ENCODE measurements at regions not wholly inside any gene's neighbourhood (a gene's known extent, or its start where the extent isn't known, plus 50 kb on each side); places are given as distances from the start of the nearest gene placed in this dataset.
A peak's percentile ranks its signal among the peaks of the same experiment; 100 is the strongest.
"Not testable (repeated sequence)": the region's sequence is repeated elsewhere in the genome, so short reads cannot be mapped to it uniquely, and the experiment has no call there.

- DNase-seq = no peak
These were observed 429.0 kb downstream of the SLITRK1 start for GRCh38 chr13:83453300-83453699.

- DNase-seq = no peak
These were observed 429.9 kb downstream of the SLITRK1 start for GRCh38 chr13:83452292-83452950.

GRCh38 chr13:83450591-83450990 lies 431.7 kb downstream of the SLITRK1 start:
- DNase-seq = no peak

DNA sequence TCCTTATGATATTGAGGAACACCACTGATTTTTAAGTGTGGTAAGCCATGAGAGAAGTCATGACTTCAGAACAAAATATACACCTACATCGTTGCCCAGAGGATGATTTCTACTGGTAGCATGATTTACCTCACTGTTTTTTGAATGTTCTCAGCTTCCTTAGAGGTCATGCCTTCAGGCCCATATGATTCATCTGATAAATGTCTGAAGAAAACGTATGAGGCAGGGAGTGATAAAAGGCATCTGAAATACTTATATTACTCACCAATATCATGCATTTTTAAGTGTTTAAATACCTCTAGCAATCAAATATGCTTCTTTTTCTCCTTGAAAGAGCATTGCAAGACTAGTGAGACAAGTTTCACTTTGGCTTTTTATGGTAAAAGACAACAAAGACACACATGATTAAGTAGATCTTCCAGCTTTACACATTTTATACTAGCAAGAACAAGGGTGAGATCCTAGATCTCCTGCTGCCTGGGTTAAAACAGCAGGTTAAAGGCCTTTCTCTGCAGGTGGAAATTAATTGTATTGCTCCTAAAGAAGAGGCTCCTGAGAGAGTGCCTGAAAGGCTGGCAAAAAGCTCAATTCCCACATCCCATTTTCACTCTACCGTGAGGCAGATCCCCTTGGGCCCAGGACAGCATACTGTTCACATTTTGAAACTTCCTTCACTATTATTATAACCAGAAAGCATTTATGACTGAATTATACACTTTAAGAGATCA lies 432.4 kb downstream of the SLITRK1 start:
- DNase-seq = no peak

DNA sequence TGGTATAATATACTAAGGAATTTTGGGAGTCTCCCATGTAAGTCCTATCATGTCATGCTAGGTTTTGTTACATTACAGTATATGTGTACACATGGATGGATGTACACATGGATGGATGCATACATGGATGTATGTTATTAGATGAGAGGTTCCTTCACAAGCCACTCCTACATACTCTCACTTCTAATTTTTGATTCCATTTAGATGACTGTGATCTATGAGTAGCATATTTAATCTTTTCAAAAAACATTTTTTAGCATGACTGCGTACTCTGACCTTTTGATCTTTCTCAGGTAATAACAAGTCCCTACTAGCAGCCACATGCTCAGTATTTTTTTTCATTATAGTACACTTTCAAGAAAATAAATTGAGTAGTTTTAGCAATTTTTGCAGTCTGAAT lies 441.8 kb downstream of the SLITRK1 start:
- no peak for DNase-seq

- not testable (repeated sequence) for DNase-seq
These were observed 442.8 kb downstream of the SLITRK1 start for GRCh38 chr13:83439464-83439863.

DNA sequence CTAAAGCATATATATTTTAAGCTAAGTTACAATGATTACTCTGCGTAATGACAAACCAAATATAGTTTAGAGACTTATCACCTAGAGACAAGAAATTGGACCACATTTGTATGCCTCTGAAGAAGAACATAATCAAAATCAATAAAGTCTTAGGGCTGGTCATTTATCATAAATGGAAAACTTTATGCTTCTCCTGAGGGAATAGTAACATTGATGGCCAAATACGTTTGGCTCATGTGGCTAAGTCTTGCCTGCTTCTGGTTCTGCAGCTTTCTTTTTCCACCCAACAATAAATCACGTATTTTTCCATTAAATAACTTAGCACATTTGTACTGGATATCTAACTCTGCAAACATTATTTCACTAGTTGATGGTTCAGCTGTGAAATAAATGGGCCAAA lies 458.4 kb downstream of the SLITRK1 start:
- no peak for DNase-seq

GRCh38 chr13:83423381-83423780 lies 458.9 kb downstream of the SLITRK1 start:
- DNase-seq = peak in 1 of 2 experiments; percentile 8

GRCh38 chr13:83414393-83414792 lies 467.9 kb downstream of the SLITRK1 start:
- no peak for DNase-seq

GRCh38 chr13:83386609-83387008 lies 495.7 kb downstream of the SLITRK1 start:
- no peak for DNase-seq

DNA sequence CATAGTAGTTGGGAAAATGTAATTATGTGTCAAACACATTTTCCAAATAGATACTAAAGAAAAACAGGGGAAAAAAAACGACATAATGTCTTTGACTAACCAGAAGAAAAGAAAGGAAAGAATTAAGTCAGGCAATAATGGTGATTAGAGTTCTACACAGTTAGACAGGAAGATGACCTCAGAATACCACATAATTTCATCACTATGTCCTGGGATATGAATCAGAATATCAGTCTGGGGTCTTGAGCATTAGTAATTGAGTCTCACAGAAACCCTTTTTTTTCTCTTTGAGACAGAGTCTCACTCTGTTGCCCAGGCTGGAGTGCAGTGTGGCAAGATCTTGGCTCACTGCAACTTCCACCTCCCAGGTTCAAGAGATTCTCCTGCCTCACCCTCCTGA lies 503.4 kb downstream of the SLITRK1 start:
- DNase-seq = no peak

GRCh38 chr13:83377491-83377890 lies 504.8 kb downstream of the SLITRK1 start:
- no peak for DNase-seq

GRCh38 chr13:83372786-83373185 lies 509.5 kb downstream of the SLITRK1 start:
- DNase-seq = no peak

DNA sequence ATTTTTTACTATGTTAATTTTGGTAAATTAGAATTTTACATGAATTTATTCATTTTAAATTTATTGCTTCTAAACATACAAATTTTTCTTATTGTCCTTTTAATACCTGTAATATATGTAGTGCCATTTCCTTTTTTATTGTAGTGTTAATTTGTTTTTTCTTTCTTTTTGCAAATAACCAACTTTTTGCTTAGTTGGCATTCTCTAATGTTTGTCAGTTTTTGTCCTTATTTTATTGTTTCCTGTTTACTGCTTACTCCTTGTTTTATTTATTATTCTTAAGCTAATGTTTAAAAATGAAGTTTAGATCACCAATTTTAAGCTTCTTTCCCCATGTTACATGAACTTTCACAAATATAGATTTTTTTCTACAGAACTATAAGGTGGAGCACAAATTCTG lies 516.6 kb downstream of the SLITRK1 start:
- no peak for DNase-seq

DNA sequence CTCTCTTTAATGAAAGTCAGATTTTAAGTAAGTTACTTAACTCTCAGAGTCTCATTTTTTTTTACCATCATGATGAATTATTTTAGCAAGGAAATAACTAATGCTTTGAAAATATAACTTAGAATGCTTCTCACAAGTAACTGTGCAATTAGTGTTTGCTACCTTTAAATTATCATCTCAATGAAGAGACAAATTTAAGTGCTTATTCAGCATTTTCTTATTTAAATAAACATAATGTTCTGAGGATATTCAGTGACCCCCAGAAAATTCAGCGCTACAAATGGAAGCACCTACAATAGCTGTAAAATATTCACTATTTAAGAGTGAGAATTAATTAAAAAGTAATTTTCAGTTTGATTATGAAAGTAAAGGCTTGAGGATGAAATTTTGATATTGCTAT lies 527.2 kb downstream of the SLITRK1 start:
- no peak for DNase-seq

GRCh38 chr13:83352391-83352790 lies 529.9 kb downstream of the SLITRK1 start:
- no peak for DNase-seq

GRCh38 chr13:83350569-83350968 lies 531.7 kb downstream of the SLITRK1 start:
- no peak for DNase-seq

DNA sequence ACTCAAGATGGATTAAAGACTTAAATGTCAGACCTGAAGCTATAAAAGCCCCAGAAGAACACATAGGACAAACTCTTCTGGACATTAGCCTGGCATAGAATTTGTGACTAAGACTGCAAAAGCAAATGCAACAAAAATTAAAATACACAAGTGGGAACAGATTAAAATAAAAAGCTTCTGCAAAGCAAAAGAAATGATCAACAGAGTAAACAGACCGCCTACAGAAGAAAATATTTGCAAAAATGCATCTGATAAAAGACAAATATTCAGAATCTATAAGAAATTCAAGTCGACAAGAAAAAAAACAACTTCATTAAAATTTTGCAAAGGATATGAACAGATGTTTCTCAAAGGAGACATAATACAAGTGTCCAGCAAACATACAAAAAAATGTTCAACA lies 537.8 kb downstream of the SLITRK1 start:
- no peak for DNase-seq

DNA sequence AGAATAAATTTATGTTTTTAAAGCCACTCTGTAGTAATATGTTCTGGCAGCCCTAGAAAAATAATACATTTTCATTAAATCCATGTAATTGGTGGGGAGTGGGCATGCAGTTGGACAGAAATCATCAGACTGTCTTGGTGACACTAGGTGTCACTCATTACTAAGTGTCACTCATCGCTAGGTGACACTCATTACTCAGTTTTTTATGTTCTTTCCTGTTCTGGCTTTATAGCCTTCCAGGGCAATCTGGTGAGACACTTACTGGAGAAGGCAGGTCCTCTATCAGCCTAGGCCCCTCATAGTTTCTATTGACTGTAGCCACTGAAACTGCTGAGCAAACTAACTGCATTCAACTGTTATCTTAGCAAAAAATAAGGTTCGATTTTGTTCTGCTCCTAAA lies 542.1 kb downstream of the SLITRK1 start:
- DNase-seq = no peak

DNA sequence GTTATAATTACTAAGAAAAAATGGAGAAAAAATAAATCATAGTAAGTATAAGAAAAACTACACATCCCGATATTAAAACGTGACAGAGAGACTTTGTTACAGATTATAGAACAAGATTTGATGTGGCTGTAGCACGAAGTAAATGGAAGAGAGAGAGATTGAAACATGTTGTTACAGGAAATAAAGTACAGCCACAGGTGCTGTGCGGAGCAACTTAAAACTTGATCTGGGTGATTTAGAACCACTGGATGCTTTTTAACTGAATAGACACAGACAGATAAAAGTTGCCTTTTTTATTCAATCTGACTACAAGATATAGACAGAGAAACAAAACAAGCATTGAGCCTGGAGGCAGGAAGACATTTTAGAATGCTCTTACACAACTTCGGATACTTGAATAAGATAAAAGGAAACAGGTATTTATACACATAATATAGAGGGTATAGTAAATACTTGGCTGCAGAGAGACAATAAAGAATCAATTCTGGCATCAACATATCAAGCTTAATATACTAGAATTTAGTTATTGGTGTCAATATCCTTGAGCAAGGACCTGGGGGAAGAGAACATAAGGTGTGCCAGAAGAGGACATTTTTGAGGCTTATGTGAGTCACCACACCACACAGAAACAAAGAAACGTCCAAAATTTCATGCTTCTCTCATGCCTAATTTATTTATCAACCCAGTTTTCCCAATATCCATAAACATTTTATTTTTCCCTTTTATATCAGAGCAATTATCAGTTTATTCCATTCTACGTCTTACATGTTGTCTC lies 548.5 kb downstream of the SLITRK1 start:
- DNase-seq = no peak

DNA sequence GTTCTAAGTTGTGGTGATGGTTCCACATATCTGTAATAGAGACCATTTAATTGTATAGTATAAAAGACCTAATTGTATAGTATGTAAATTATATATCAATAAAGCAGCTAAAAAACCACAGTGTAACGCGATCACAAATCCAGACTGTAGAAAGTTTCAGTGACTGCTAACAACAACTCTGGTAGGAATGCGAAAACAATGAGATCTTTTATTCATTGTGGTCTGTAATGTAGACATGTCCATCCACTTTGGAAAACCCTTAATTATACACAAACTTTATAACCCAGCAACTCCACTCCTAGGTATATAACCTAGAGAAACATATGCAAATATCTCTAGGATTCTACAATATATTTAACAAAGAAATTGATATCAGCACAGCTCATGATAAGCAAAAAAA lies 549.5 kb downstream of the SLITRK1 start:
- DNase-seq = no peak

DNA sequence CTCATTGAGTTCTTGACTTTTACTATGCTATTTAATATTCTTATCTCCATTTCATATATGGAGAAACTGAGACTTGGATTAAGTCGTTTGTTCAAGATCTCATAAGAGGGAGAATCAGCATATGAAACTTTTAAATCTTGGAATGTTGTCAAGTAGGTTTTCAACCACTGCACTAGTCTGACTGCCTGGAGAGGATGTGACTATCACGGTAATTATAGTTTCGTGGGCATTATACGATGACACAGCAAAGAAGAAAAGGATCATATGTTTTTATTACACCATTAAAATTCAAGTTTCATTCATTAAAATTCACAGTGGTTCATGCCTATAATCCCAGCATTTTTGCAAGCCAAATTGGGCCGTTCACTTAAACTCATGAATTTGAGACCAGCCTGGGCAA lies 555.2 kb downstream of the SLITRK1 start:
- no peak for DNase-seq

- DNase-seq = no peak
These were observed 557.0 kb downstream of the SLITRK1 start for GRCh38 chr13:83325125-83325853.
